ENCODE measurements at regions not wholly inside any gene's neighbourhood (a gene's known extent, or its start where the extent isn't known, plus 50 kb on each side); places are given as distances from the start of the nearest gene placed in this dataset.

GRCh38 chr16:86070971-86071370 lies 172.0 kb downstream of the IRF8 start (continued):
- TF ChIP-seq MYC (IDR thresholded peaks at IDR 0.05; ENCODE audit: insufficient read depth, insufficient read length, insufficient replicate concordance, low read length, severe bottlenecking): no peak

- Histone ChIP-seq H2AFZ (ENCODE audit: control insufficient read depth, low read depth, low read length) (no peak overlapping the region), H3K27ac (ENCODE audit: control insufficient read depth, insufficient read depth) (no peak overlapping the region), H3K36me3 (ENCODE audit: control insufficient read depth in 2 of 2, insufficient read depth in 2 of 2, low read length in 1 of 2) (no peaks in the 10 kb centered on the region), H3K9me3 (replicated peaks; ENCODE audit: control insufficient read depth, insufficient read depth, low read length) (no peaks in the 10 kb centered on the region), H3K9ac (ENCODE audit: control insufficient read depth, insufficient read depth, low read length) (no peak overlapping the region), H3K27me3 (replicated peaks in 1 of 2; ENCODE audit: control insufficient read depth in 2 of 2, insufficient read depth in 2 of 2, low read length in 1 of 2) (no peaks in the 10 kb centered on the region; a peak in 2 of 4 replicates), H3K4me3 (no peak overlapping the region), H4K20me1 (ENCODE audit: control insufficient read depth, insufficient read depth) (no peaks in the 10 kb centered on the region), H3K79me2 (ENCODE audit: control insufficient read depth, insufficient read depth, low read length) (no peaks in the 10 kb centered on the region), H3K4me2 (ENCODE audit: control insufficient read depth, insufficient read depth) (no peak overlapping the region), H3K4me1 (ENCODE audit: control insufficient read depth, insufficient read depth, low read length) (no peaks in the 10 kb centered on the region)
- BruUV-seq (replicated peaks): no TSS peak
- no peak for DNase-seq (ENCODE audit: low read depth, low spot score)
- no peak for TF ChIP-seq REST (IDR thresholded peaks at IDR 0.05; ENCODE audit: low read depth, low read length)
- no peak for TF ChIP-seq KLF5 (IDR thresholded peaks at IDR 0.05; ENCODE audit: partially characterized antibody)
- no peak for TF ChIP-seq TAF1 (IDR thresholded peaks at IDR 0.05; ENCODE audit: borderline replicate concordance, low read depth, low read length)
- TF ChIP-seq ZBTB4 (CRISPR knock-in tag; IDR thresholded peaks at IDR 0.05): no peak
- TF ChIP-seq LARP7 (IDR thresholded peaks at IDR 0.05): no peak
- no peak for TF ChIP-seq NR2C1 (IDR thresholded peaks at IDR 0.05)
- no peak; the same call in 2 of the 3 replicates for ATAC-seq
- SMC1A ChIA-PET (ENCODE audit: uncharacterized antibody, unreplicated experiment): interaction anchor here (2.5 kb wide), 1 partner anchor 252 kb away, joined by 6 read pairs; no protein-coding TSS in a partner anchor
- intact Hi-C loops (cut with micrococcal nuclease; ENCODE audit: unreplicated experiment) (loop anchor here (1.0 to 10.0 kb wide), 3 partner anchors 133 to 449 kb away; no protein-coding TSS in a partner anchor), in situ Hi-C loops (cut with MboI) (loop anchor here (5.0 kb wide), 1 partner anchor 446 kb away; no protein-coding TSS in a partner anchor)
- CTCF ChIA-PET: interaction anchor here (1.2 to 3.9 kb wide), 3 partner anchors 21 to 446 kb away, joined by 3 to 37 read pairs (median 7); no protein-coding TSS in a partner anchor
- no peak for FAIRE-seq
- POLR2A ChIA-PET: no interaction called here
- RAD21 ChIA-PET (ENCODE audit: unreplicated experiment): interaction anchor here (2.1 kb wide), 1 partner anchor 446 kb away, joined by 10 read pairs; no protein-coding TSS in a partner anchor
- 16% methylated on average over 10 of the region's 12 CpGs for WGBS (ENCODE audit: insufficient coverage, insufficient replicate concordance, low lambda C conversion rate, missing lambda C conversion rate)
Measured at GRCh38 chr16:86071611-86072240, 172.8 kb downstream of the IRF8 start.

All from GM12878 (cell line).